ENCODE measurements at regions not wholly inside any gene's neighbourhood (a gene's known extent, or its start where the extent isn't known, plus 50 kb on each side); places are given as distances from the start of the nearest gene placed in this dataset.

GRCh38 chr7:41811941-41812340 lies 109.1 kb upstream of the INHBA start:
- intact Hi-C loops (cut with micrococcal nuclease; ENCODE audit: unreplicated experiment): loop anchor here (5.0 kb wide), 1 partner anchor 70 kb away; no protein-coding TSS in a partner anchor
- no TSS peak for BruUV-seq (replicated peaks)
- H2AFZ ChIP-seq (ENCODE audit: control insufficient read depth, low read depth, low read length): no peak overlapping the region

More at GRCh38 chr7:41811941-41812340, 109.1 kb upstream of the INHBA start:
- SMC1A ChIA-PET (ENCODE audit: uncharacterized antibody, unreplicated experiment): interaction anchor here (0.6 to 3.9 kb wide), 3 partner anchors 10 to 70 kb away, joined by 3 to 27 read pairs (median 4); no protein-coding TSS in a partner anchor
- H4K20me1 ChIP-seq (ENCODE audit: control insufficient read depth, insufficient read depth): no peaks in the 10 kb centered on the region
- no peak overlapping the region for H3K4me3 ChIP-seq
- H3K4me1 ChIP-seq (ENCODE audit: control insufficient read depth, insufficient read depth, low read length): peaks cover 34% of the 10 kb centered on the region
- RAD21 ChIA-PET (ENCODE audit: unreplicated experiment): interaction anchor here (0.9 to 4.0 kb wide), 2 partner anchors 58 to 71 kb away, joined by 3 to 36 read pairs; no protein-coding TSS in a partner anchor
- DNase-seq (ENCODE audit: low read depth, low spot score) (no peak), FAIRE-seq (no peak), ATAC-seq (no peak)
- peaks cover 11% of the 10 kb centered on the region; the same call in 2 of the 3 replicates for H3K9me3 ChIP-seq (replicated peaks; ENCODE audit: control insufficient read depth, insufficient read depth, low read length)
- no peaks in the 10 kb centered on the region for H3K36me3 ChIP-seq (ENCODE audit: control insufficient read depth in 2 of 2, insufficient read depth in 2 of 2, low read length in 1 of 2)
- H3K4me2 ChIP-seq (ENCODE audit: control insufficient read depth, insufficient read depth): no peak overlapping the region
- no peak overlapping the region for H3K27ac ChIP-seq (ENCODE audit: control insufficient read depth, insufficient read depth)
- POLR2A ChIA-PET: interaction anchor here (0.6 kb wide), 1 partner anchor 12 kb away, joined by 3 read pairs; no protein-coding TSS in a partner anchor
- no peak overlapping the region for H3K9ac ChIP-seq (ENCODE audit: control insufficient read depth, insufficient read depth, low read length)
- CTCF ChIA-PET: interaction anchor here (0.6 to 1.0 kb wide), 2 partner anchors 107 to 131 kb away, joined by 3 read pairs; no protein-coding TSS in a partner anchor
- H3K79me2 ChIP-seq (ENCODE audit: control insufficient read depth, insufficient read depth, low read length): no peaks in the 10 kb centered on the region
- TF ChIP-seq GATAD2B (conservative IDR thresholded peaks at IDR 0.05; ENCODE audit: low read depth) (no peak), EED (IDR thresholded peaks at IDR 0.05; ENCODE audit: low read depth) (no peak), JUND (IDR thresholded peaks at IDR 0.05; ENCODE audit: low read depth, low read length) (no peak), RCOR1 (conservative IDR thresholded peaks at IDR 0.05; ENCODE audit: low read depth, low read length) (no peak), FOS (IDR thresholded peaks at IDR 0.05; ENCODE audit: borderline replicate concordance, extremely low read depth, insufficient read length) (no peak), ATF3 (IDR thresholded peaks at IDR 0.05; ENCODE audit: borderline replicate concordance, extremely low read depth, low read depth, low read length) (no peak), TCF12 (IDR thresholded peaks at IDR 0.05; ENCODE audit: low read depth, low read length) (no peak), HSF1 (IDR thresholded peaks at IDR 0.05; ENCODE audit: low read depth, low read length) (no peak), CREM (IDR thresholded peaks at IDR 0.05; ENCODE audit: low read depth) (no peak), ZNF384 (IDR thresholded peaks at IDR 0.05; ENCODE audit: borderline replicate concordance, low read depth, low read length) (no peak)
- H3K27me3 ChIP-seq (replicated peaks in 1 of 2; ENCODE audit: control insufficient read depth in 2 of 2, insufficient read depth in 2 of 2, low read length in 1 of 2): no peaks in the 10 kb centered on the region
- in situ Hi-C loops (cut with MboI): no loop called here
